ENCODE measurements at regions not wholly inside any gene's neighbourhood (a gene's known extent, or its start where the extent isn't known, plus 50 kb on each side); places are given as distances from the start of the nearest gene placed in this dataset.
"Not testable (repeated sequence)": the region's sequence is repeated elsewhere in the genome, so short reads cannot be mapped to it uniquely, and the experiment has no call there.

DNA sequence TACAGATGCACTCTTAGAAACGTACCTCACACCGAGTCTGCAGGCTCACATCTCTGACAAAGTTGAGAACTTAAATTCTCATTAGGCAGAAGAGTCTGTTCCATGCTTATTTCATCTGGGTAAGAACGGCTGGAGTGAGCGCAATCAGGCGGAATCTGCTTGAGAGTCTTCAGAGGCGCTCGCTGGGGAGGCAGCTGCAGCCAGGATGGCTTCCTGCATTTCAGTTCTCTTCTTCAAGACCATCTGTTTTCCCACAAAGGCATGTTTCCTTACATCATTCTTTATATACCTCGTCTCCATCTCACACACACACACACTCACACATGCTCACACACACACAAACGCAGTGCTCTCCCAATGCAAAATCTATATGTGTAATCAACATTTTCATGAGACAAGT is 497.1 kb downstream of the AJAP1 start:
- no peak for DNase-seq

DNA sequence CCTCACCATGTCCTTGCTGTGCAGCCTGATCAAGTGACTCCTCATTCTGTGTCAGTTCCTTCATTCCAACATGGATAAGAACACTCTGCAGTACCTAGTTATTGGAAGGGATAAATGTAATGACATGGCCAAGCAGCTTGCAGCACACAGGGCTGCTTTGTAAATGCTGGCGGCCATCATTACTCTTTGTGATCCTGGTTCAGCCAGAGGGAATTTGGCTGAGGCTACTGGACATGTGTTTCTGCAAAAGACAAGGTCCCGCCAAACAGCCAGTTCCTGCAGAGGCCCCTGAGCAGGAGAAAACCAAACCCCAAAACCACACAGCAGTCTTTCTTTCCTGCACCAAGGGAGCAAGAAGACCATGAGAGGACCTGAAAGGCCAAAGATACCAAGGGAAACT is 495.8 kb downstream of the AJAP1 start:
- no peak for DNase-seq

DNA sequence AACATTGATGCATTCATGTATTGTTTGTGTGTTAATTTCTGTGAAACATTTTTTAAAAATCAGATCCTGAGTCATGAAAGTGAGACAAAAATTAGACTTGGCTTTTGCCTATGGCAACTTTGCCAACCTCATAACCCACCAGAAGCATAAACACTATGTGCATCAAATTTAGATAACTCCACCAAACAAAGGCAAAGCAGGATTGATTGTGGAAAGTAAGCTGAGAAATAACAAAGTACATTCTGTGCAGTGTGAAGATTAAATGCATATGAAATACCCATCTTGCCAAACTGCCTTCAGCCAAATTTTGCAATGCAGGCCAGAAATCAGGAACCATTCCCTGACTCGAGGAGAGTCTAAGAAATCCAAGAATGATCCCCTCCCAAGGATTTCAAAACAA is 493.4 kb downstream of the AJAP1 start:
- DNase-seq = no peak

- DNase-seq = no peak
These were observed 488.0 kb downstream of the AJAP1 start for GRCh38 chr1:5142389-5142788.

GRCh38 chr1:5141750-5142149 is 487.3 kb downstream of the AJAP1 start:
- no peak for DNase-seq

DNA sequence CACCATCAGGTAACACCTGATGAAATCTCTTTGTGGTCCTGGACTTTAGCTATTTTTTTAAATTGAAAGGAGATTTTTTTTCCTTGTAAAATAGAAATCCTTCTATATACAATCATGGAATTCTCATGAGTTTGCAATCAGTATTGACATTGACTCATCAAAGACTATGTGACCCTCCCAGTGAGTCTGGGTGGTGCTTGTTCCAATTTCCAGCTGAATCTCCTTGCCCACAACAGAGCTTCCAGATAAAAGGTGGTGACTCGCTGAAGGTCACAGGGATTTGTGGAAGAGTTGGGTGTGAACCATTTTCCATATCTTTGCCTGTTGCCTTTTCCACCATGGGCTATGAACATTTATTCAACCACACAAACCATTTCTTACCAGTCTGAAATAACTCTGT is 486.6 kb downstream of the AJAP1 start:
- DNase-seq = no peak

- DNase-seq = no peak
These were observed 485.7 kb downstream of the AJAP1 start for GRCh38 chr1:5140136-5140535.

GRCh38 chr1:5129746-5130355 is 475.4 kb downstream of the AJAP1 start:
- DNase-seq = no peak

GRCh38 chr1:5125208-5125607 is 470.8 kb downstream of the AJAP1 start:
- no peak for DNase-seq

DNA sequence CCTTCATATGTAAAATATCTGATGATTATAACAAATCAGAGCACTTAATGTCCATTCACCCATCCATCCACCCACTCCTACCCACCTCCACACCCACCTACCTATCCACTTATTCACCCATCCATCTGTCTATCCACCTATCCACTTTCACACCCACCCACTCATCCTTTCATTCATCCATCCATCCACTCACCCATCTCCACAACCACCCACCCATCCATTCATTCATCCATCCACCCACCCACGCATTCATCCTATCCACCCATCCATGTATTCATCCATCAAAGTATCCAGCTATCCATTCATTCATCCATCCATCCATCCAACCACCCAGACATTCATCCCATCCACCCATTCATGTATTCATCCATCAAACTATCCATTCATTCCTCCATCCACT is 466.1 kb downstream of the AJAP1 start:
- no peak for DNase-seq

- DNase-seq = no peak
These were observed 465.2 kb downstream of the AJAP1 start for GRCh38 chr1:5119366-5120234.

- not testable (repeated sequence) for DNase-seq
These were observed 464.4 kb downstream of the AJAP1 start for GRCh38 chr1:5118771-5119170.

DNA sequence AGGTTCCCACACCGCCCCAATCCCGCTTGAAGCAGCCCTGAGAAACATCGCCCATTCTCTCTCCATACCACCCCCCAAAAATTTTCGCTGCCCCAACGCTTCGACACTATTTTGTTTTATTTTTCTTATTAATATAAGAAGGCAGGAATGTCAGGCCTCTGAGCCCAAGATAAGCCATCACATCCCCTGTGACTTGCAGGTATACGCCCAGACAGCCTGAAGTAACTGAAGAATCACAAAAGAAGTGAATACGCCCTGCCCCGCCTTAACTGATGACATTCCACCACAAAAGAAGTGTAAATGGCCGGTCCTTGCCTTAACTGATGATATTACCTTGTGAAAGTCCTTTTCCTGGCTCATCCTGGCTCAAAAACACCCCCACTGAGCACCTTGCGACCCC is 463.9 kb downstream of the AJAP1 start:
- not testable (repeated sequence) for DNase-seq

GRCh38 chr1:5111581-5111980 is 457.2 kb downstream of the AJAP1 start:
- no peak for DNase-seq

DNA sequence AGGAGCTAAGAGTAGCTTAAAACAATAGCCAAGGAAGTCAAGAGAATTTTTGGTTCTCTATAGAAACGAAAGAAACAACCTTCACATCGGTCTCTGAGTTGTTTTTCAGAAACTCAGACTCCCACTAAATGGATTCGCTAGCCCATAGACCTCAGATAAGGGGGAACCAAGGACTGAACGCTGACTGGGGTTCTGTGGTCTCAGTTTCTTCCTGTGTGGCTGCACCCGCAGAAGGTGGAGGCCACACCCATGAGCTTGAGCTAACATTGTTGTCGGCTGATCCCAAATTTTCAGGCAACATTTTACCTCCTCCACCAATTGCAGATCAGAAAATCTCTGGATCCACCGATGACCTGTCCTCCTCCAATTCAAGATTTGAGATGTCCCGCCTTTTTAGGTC is 456.1 kb downstream of the AJAP1 start:
- no peak for DNase-seq

DNA sequence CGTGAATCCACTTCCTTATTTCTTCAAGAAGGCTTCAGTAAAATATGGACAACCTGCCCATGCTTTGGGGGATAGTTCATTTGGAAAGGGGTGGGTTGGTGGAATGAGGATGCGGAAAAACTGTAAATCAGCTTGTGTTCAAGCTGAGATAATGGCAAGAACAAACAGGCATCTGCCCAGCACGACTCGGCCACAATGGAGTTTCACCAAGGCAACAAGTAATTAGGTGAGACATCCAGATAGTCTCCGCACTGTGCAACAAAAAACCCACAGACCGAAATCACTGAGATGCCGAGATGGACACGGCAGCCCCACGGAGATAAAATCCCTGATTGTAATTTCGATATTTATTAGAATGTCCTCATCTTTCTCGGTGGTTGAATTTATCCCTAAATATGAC is 455.2 kb downstream of the AJAP1 start:
- DNase-seq = no peak

- DNase-seq = no peak
These were observed 454.3 kb downstream of the AJAP1 start for GRCh38 chr1:5108740-5109139.

- no peak for DNase-seq
These were observed 451.3 kb downstream of the AJAP1 start for GRCh38 chr1:5105744-5106143.

- DNase-seq = no peak
These were observed 445.1 kb downstream of the AJAP1 start for GRCh38 chr1:5099558-5099957.

DNA sequence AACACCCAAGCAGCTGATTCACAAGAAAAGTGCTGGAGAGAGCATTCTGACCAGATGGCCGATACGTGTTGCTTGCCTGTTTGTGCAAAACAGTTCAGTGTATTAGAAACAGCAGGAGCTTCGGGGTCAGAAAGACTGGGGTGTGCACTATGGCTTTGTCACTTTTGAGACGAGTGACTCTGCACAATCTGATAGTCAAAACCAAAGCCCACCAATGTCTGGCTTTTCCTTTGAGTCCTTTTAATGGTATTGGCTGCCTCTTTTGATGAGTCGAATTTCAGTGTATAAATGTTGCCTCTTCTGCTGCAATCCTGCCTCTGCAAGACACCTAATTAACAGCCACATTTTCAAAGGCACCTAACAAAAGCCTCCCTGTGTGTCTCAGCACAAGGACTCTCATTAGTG is 444.6 kb downstream of the AJAP1 start:
- DNase-seq = no peak

GRCh38 chr1:5093042-5093441 is 438.6 kb downstream of the AJAP1 start:
- DNase-seq = no peak

GRCh38 chr1:5084676-5085075 is 430.3 kb downstream of the AJAP1 start:
- no peak for DNase-seq

DNA sequence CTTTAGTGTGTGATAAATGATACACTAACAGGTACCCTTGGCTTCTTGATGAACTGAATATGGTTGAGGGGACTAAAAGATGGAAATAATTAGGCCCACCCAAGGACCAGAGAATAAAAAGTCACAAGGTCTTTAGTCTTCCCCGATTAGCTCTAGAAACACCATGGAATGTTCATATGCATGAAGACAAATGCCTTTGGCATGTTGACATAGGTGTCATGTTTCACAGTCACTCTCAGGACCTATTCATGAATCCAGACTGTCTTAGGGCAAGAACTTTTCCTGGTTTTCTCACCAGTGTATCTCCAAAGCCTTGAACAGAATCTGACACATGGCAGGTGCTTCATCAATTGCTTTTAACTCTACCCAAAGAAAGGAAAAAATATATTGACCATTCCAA is 412.8 kb downstream of the AJAP1 start:
- DNase-seq = no peak

DNA sequence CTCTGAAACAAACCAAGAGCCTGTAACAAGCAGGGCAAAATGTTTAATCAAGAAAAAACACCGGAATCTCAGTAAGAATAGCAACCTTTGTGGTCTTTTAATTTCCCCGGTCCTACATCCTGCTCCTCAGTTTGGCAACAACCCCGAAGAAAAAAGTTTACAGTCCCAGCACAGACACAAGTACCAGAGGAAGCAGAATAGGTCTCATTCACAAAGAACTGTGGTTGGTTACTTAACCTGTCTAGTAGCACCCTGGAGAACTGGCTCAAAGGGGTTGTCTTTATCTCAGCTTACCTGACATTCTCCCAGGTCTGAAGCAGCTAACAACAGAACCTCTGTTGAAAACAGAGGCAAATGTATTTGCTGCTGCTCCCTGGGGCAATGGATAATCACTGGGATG is 399.3 kb downstream of the AJAP1 start:
- DNase-seq = no peak

DNA sequence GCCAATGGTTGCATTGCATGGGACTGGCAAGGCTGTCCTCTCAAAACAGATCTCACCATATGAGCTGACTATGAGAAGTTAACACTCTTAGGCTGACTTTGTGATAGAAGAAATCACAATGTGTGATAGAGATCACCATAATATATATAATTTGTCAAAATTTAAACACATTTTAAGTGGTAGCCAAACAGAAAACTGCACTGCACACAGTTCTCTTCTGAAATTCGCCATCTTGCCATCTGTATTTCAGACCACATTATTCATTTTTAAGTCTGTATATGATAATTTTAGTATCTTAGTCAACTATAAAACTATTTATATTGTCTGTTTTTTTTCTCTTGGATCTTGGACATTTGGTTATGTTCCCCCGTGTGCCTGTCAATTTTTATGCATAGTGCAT is 374.7 kb downstream of the AJAP1 start:
- no peak for DNase-seq

Data from Kasumi-1 (cell line).